Gastrocnemius medialis (tissue), 4 donors: ENCODE measurements at regions not wholly inside any gene's neighbourhood (a gene's known extent, or its start where the extent isn't known, plus 50 kb on each side); places are given as distances from the start of the nearest gene placed in this dataset.

ENCODE experiments used
- POLR2A ChIP-seq, 2 donors: fragments of 450-650 bp; IDR thresholded peaks; one replicate each; pipeline ENCODE4 v1.6.1; 2017; ENCODE audit warnings: antibody characterized with exemption in 2 of 2, mild to moderate bottlenecking in 2 of 2, moderate library complexity in 2 of 2
- TF ChIP-seq, protein P1 (sequence below), 5 experiments: fragments of 450-650 bp in 3 of 5; fragments of 200-600 bp in 2 of 5; sonication (generic) in 2 of 5; IDR thresholded peaks in 4 of 5; conservative IDR thresholded peaks in 1 of 5; 1 replicate in 4 of 5; 2 replicates in 1 of 5; pipeline ENCODE4 v1.5.1; 2016 to 2019; ENCODE audit warnings: antibody characterized with exemption in 5 of 5, mild to moderate bottlenecking in 3 of 5, moderate library complexity in 3 of 5

DNA sequence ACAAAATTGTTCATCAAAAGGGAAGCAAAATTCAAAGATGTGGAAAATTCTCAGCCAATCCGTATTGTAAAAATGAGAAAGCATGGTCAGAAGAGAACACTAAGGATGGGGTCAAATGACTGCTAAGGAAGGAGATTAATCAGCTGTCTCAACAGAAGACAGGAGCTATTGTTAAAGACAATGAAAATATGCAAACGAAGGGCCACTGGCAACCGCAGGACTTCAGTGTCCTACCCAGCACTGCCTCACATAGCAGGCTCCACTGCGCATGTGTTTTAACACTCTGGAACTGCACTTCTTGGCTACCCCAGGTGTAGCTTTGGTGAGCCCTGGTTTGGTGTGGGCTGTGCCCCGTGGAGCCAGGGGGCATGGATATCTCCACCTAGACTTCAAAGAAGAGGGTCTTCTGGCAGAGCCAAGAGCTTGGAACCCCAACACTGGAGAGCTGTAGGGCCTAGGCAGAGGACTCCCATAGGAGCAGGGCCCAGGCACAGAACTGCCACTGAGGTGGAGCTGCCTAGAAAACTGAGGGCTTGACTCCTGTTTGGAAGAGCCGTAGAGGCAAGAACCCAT, 176.2 kb upstream of the GDF10 start:
- TF ChIP-seq, protein P1, sequence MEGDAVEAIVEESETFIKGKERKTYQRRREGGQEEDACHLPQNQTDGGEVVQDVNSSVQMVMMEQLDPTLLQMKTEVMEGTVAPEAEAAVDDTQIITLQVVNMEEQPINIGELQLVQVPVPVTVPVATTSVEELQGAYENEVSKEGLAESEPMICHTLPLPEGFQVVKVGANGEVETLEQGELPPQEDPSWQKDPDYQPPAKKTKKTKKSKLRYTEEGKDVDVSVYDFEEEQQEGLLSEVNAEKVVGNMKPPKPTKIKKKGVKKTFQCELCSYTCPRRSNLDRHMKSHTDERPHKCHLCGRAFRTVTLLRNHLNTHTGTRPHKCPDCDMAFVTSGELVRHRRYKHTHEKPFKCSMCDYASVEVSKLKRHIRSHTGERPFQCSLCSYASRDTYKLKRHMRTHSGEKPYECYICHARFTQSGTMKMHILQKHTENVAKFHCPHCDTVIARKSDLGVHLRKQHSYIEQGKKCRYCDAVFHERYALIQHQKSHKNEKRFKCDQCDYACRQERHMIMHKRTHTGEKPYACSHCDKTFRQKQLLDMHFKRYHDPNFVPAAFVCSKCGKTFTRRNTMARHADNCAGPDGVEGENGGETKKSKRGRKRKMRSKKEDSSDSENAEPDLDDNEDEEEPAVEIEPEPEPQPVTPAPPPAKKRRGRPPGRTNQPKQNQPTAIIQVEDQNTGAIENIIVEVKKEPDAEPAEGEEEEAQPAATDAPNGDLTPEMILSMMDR (IDR thresholded peaks at IDR 0.05 in 4 of 5, conservative IDR thresholded peaks at IDR 0.05 in 1 of 5) = no peak
- TF ChIP-seq POLR2A (IDR thresholded peaks at IDR 0.05) = no peak
